ENCODE measurements at regions not wholly inside any gene's neighbourhood (a gene's known extent, or its start where the extent isn't known, plus 50 kb on each side); places are given as distances from the start of the nearest gene placed in this dataset.
"Not testable (repeated sequence)": the region's sequence is repeated elsewhere in the genome, so short reads cannot be mapped to it uniquely, and the experiment has no call there.

DNA sequence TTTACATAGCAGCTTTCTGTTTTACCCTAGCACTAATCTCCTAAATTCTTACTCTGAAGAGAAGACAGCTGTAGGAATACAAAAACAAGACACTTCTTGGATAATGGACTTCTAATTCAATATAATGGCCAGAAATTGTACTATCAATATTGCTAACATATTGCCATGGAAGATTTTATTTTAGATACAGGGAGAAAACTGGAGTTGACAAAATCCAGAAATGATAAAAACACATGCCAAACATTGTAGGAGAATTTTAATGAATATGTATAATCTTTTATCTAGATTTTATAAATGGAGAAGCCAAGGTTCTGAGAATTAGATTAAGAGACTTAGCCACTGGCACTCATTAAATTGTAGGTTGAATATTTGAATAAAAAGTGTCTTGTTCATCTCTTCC, 1838.8 kb upstream of the LRRTM1 start:
- no peak for DNase-seq

DNA sequence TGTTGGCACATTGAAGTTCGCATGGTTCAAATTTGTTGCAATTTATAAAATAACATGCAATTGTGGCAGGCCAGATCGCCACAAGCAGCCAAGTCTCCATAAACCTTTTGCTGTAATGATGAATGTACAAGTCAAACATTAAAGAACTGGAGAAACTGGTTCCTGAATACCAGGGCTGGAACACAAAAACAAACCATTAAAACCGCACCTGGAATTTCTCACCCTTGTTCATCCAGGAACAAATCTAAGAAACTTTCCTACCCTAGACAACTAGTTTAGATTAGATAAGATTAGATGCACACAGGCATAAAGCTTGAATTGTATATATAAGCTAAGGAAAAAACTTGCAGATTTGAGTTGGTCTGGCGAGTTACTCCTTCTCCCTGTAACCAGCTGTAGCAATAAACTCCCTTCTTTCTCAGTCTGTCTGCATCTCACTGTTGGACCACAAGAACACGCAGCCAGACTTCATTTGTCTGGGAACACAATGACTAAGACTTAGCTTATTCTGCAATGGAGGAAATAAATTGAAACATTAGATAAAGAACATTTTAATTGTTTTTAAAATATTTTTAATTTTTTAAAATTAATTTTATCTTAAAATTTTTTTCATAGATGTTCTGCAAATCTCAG, 1835.5 kb upstream of the LRRTM1 start:
- no peak for DNase-seq

DNA sequence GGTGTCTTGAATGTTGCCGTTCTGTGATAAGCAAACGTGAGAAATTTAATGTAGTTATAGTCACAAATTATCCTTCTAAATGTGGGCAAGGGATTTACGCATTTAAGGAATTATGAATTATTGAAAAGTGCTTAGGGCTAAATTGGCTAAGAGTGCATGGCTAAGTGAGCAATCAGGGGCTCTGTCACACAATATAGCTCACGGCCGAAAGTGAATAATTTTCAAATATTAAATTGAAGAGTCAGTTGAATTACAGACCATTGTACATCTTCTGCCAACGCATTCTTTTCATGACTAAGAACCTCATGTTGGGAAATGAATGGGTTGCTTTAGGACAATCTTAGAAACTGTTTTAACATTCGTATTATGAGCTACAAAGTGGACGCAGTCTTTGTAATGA, 1832.9 kb upstream of the LRRTM1 start:
- no peak for DNase-seq

DNA sequence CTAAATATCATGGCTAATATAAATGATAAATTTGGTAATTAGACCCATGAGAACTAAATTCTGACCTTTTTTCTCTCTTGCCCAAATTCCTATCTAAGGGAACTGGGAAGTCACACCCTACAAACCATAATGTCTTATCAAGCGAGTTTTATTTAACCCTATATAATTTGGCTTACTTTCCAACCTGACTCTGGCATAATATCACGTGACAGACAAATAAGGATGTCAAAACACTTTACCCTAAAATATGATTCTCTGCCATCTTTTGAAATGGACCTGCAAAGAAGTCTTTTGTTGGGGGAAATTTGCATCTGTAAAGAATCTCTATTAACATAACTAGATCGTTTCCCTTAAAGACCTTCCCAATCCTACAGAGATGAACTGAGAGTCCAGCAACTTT, 1823.5 kb upstream of the LRRTM1 start:
- DNase-seq, result no peak

DNA sequence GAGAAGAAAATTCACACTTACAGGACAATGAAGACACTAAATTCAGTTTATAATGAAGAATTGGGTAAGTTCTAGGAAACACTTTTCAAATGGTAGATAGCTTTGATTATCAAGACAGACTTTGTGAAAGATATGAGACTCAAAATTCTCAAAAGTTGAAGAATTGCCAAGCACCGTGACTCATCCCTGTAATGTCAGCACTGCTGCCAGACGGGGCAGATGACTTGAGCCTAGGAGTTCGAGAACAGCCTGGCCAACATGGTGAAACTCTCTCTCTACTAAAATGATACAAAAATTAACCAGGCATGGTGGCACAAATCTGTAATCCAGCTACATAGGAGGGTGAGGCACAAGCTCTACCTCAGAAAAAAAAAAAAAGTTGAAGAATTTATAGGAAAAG, 1820.1 kb upstream of the LRRTM1 start:
- no peak for DNase-seq

DNA sequence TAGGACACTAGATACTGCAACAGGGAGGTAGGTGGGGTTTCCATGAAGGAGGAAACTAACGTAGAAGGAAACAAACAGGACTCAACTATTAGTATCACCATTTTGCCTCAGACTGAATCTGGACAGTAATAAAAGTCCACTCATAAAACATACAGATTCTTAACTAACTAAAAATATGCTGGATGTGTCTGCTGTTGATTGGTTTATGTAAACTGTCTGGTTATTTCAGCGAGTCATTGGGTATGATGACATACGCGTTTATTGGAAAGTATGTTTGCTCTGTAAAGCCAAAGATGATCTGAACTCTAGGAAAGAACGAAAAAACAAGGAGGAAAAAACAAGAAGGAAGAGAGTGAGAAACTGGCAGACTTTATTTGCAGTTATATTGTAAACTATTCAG, 1816.1 kb upstream of the LRRTM1 start:
- DNase-seq, result no peak

DNA sequence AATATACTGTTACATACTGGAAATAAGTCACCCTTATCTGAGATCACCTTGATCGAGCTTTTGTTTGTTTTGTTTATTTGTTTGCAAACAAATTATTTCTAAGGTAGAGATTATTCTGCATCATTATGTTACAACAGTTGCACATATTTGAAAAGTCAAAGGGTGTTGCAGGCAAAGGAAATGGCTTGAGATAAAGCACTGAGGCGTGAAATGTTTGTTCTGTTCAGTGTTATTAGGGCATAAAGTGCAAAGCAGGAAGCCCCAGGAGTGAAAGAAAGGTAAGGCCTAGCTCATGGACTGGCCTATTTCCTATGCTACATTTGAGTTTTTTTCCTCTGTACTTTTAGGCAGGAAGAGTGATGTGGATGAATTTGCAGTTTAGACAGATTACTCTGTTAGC, 1815.6 kb upstream of the LRRTM1 start:
- DNase-seq, result no peak

DNA sequence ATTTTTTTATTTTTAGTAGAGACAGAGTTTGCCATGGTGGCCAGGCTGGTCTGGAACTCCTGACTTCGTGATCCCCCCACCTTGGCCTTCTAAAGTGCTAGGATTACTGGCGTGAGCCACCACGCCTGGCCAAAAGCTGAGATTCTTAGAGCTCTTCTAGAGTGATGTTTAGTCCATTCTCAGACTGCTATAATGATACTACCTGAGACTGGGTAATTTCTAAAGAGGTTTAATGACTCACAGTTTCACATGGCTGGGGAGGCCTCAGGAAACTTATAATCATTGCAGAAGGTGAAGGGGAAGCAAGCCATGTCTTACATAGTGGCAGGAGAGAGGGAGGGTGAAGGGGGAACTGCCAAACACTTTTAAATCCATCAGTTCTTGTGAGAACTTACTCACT, 1804.9 kb upstream of the LRRTM1 start:
- no peak for DNase-seq

DNA sequence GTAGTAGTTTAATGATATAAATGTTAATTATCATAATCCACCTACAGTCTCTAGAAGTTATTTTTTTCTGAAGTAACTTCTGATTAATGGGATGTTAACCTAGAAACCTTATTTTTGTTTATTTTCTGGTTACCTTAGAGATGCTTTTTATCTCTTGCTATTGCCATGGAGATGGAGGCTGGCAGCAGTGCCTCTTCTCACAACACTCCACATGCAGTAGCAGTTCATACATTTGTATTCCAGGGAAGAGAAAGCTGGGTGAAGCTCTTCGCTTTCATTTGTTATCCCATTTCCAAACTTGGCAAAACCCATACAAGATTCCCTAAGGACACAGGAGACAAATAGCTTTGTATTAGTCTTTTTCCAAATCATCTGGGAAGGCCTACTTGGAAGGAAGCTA, 1794.1 kb upstream of the LRRTM1 start:
- no peak for DNase-seq

DNA sequence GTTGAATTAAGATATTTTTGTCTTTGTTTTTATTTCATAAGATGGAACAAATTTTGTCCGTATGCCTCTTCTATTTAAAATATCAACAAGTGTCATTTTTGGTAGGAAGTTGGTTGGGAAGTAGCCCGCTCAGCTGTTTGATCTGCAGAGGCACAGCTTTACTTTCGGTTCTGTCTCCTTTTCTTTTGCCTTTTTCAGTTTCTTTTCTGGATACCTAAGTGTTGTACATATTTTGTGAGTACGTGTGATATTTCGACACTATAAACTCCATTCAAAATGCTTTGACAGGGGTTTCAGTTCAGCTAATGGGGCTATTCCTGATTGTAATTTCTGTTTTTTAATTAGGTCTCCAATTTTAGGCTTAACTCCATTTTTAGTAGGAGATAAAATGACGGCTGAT, 1785.0 kb upstream of the LRRTM1 start:
- DNase-seq, result no peak

DNA sequence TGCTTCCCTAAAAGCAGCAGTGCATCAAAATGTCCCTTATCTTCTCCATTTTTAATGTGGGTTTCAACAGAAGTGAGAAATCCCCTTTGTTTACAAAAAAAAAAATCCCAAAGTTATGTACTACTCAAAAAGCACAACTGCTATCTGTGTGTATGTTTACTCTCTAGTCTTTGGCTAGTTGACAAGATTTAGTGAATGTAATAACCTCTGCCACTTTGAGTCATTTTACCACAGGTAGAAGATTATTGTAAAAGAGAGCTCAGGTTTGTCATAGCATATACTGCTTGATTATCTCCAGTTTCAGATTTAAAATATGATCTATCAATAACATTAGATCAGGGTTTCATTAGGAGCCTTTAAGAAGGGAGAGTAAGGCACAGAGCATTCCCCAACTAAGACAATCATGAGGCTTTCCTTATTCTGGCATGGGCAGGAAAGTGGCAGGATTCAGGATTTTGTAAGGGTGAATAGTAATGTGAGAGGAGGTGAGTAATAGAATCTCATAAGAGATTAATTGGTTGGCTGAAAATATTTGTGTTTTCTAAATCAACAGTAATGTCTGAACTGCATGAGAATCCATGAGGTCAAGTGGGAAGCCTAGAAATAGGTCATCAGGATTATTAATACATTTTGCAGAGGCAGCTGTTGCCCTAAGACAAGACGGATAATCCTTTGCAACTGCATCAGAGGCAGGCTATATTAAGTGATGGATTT, 1780.3 kb upstream of the LRRTM1 start:
- DNase-seq, result no peak

DNA sequence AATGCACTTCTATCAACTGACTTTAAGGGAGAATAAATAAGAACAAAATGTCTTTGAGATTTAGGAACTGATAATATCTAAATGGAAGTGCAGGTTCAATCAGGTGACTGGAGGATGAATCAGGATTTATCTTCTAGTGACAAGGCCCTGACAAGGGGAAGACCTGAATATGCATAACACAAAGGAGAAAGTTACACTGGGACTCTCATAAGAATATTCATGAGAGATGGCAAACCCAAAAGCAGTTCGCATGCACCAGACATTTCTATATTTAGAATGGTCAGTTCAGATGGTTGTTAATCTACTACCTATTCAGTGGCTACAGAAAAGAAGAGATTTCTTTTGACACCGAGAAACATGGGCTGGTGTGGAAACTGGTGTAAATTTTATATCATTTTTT, 1771.3 kb upstream of the LRRTM1 start:
- DNase-seq, result no peak

DNA sequence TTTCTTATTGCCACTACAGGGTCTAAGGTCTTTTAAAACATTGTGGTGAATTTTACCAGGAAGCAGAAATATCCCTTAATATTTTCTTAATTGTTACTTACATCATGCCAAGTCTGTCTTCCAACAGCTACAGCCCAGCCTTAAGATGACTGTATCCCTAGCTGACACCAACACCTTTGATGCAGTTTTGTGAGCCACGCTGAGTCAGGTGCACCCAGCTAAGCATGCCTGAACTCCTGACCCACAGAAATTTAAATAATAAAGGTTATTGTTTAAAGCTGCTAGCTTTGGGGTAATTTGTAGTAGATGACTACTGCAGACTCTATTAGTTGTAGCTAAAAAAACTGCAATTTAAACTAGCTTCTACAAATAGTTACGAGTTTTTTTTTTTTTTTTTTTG, 1757.9 kb upstream of the LRRTM1 start:
- DNase-seq, result no peak

DNA sequence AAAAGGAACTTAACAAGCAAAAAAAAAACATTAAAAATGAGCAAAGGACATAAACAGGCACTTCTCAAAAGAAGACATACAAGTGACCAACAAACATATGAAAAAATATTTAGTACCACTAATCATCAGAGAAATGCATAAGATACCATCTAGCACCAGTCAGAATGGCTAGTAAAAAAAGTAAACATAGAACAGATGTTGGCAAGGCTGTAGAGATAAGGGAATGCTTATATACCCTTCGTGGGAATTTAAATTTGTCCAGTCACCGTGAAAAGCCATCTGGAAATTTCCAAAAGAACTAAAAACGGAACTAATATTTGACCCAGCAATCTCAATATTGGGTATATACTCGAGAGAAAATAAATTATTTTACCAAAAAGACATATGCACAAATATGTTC, 1751.3 kb upstream of the LRRTM1 start:
- no peak for DNase-seq

DNA sequence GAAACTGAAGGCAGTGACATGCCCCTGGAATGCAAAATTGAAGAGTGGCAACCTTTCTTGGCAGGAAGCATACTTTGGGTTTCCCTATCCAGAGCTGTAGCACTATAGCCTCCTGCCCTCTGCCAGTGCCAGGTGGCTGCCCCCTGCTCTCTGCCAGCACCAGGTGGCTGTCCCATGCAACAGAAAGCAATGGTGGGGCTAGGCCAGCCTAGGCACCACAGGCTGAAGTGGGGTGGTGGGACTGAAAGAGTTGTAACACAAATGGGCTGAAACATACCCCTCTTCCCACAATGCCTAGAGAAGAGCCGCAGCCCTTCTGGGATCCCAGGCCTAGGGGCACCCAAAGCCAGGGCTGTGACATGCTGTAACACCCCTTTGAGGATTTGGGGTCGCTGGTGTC, 1739.3 kb upstream of the LRRTM1 start:
- DNase-seq, result no peak

DNA sequence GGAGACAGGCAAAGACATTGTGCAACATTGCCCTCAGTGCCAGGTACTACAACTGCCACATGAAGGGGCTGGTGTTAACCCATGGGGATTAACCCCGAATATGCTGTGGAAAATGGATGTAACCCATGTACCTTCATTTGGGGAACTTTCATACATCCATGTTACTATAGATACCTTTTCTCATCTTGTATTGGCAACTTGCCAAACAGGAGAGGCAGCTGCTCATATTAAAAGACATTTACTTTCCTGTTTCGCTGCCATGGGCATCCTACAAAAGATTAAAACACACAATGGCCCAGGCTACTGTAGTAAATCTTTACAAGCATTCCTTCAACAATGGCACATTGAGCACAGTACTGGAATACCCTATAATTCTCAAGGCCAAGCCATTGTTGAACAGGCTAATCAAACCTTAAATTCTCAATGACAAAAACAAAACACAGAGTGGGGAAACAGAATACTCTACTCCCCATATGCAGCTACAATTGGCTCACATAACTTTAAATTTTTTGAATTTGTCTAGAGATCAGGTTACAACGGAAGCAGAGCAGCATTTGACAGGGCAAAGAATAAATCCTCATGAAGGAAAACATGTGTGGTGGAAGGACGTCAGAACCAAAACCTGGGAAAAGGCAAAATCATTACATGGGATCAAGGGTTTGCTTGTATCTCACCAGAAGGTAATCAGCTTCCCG, 1723.5 kb upstream of the LRRTM1 start:
- DNase-seq, result no peak

DNA sequence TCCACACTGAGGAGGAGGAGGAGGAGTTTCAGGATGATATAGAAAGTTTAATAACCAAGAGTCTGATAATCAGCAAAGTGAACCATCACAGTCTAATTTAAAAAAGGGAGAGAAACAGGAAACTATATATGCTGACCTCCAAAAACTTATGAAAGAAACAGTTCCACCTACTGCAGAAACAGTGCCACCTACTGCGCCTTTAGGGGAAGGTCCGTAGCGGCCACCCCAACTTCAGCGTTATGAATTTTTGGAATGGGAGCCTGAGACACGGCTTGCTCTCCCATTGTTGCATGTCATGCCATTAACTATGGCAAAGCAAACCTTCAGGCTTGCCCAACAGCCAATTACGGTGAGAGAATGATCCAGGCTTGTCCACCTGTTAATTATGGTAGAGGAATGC, 1719.2 kb upstream of the LRRTM1 start:
- DNase-seq, result no peak

DNA sequence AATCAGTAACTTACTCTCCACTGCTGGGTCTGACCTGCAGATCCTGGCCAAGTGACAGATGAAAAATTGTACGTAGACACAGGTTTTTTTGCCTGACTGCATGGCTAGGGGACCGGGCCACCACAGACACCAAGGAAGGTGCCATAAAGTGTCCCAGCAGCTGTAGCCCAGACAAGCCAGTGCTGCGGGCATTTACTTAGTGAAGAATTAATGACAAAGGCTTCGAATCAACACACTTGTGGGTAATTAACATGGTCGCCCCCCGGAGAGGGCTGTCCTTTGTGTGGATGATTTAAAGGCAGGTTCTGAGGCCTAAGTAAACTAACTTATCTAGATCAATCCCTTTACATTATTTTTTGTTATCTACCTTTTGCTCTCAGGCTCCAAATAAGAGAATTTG, 1709.1 kb upstream of the LRRTM1 start:
- no peak for DNase-seq

DNA sequence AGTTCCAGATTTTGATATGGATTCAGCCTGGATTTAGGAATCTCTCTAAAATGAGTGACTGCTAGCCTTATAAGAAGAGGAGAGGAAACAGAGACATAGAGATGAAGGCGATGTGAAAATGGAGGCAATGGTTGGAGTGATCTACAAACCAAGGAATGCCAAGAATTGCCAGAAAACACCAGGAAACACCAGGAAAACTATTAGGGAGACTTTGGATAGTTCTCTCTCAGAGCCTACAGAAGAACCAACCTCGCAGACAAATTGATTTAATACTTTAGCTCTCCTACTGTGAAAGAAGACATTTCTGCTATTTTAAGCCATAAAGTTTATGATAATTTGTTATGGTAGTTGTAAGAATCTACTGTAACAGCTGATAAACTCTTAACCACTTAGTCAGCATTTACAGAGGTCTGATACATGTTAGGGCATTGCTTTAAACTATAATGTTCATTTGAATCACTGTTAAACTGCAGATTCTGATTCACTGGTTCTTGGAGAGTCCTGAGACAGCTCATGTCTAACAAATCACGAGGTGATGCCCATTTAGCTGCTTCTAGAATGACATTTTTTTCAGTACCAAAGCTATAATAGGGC, 1702.6 kb upstream of the LRRTM1 start:
- DNase-seq, result no peak

DNA sequence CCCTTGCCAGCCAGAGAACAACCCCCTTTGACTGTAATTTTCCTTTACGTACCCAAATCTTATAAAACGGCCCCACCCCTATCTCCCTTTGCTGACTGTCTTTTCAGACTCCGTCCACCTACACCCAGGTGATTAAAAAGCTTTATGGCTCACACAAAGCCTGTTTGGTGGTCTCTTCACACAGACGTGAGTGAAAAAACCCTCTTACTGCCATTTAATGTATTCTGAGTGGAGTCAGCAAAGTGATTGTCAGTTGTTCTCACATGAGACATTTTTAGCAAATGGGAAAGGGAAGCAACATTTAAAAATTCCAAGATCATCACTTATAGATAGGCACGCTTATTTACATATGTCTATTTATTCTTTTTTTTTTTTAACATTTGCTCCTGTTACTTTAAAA, 1701.3 kb upstream of the LRRTM1 start:
- DNase-seq, result not testable (repeated sequence)

DNA sequence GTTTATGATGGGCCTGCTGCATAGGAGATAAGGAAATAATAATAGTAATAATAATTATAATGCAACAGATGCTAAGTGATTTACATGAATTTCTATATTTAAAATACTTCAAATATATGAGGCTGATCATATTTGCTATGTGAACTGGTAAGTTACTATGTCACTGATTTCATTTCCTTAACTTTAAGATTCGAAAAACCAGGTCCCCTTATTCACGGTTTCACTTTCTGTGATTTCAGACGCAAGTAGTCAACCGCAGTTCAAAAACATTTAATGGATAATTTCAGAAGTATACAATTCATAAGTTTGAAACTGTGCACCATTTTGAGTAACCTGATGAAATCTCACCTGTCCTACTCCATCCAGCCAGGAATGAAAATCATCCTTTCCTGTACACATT, 1697.1 kb upstream of the LRRTM1 start:
- no peak for DNase-seq

DNA sequence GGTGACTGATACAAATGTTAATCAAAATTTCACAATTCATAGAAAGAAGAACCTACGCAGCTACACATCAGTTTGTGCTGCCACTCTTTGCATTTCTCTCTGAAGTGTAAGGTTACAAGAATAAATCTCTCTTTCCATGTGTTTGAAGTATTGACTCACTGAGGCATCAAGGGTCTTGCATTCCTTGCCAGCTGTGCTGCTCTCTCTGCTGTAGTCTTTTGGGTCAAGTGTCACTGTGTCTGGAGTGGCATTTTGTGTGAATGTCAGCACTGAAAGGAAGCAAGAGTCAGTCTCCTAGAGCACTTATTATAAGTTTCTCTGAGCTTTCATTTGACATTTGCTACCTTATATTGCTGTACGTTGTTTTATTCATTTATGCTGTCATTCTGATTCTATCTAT, 1696.1 kb upstream of the LRRTM1 start:
- no peak for DNase-seq

DNA sequence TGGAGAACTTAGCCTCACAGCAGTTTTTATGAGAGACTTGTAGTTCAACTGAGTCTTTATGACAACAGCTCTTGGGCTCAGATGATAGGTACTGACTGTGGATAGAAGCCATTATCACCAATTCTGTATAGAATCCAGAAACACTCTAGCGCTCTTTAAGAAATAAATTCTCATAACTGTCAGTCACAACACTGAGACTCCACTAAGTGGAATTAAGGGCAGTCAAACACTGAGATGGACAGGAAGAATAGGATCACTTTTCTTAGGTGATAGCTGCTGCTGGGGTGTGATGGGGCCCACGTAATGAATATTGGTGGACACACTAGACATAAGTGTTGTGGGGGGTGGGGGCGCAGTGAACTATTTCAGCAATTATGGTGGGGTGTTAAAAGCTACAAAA, 1691.8 kb upstream of the LRRTM1 start:
- no peak for DNase-seq

DNA sequence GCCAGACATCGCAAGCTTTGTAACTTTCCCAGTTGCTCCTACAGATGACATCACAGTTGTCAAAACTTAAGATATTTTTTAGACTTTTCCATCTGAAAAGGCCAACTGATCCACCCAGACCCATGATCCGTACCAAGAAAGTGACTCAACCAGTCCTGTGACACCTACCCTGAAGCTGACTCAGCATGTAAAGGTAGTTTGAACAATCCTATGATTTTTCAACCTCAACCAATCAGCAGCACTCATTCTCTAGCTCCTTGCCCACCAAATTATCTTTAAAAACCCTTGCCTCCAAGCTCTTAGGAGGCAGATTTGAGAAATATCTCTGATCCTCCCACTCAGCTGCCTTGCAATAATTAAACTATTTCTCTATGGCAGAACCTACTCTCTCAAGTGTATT, 1686.7 kb upstream of the LRRTM1 start:
- DNase-seq, result no peak
